H1 (cell line): ENCODE measurements at regions not wholly inside any gene's neighbourhood (a gene's known extent, or its start where the extent isn't known, plus 50 kb on each side); places are given as distances from the start of the nearest gene placed in this dataset.

Experiments used
- CTCF ChIA-PET: fragments of 300-600 bp; sonication (Branson Sonifier 250); formaldehyde crosslinking; loops from one replicate; lab custom pipeline; 2021; ENCODE audit not compliant: partially characterized antibody; lab: Charles Lee
- POLR2A ChIA-PET: fragments of 300-600 bp; sonication (Branson Sonifier 250); formaldehyde crosslinking; loops from one replicate; lab custom pipeline; 2021; ENCODE audit warnings: inconsistent platforms; ENCODE audit not compliant: partially characterized antibody; lab: Charles Lee
- DNase-seq, 2 experiments: peaks; one replicate each; pipeline versions ENCODE4 v3.0.0 to v3.0.0-alpha.2; 2010 to 2022; ENCODE audit warnings: low spot score in 2 of 2, low read depth in 1 of 2, mixed read lengths in 1 of 2
- FAIRE-seq: peaks from 2 replicates; lab custom pipeline; 2011; peaks lifted over from hg19 to GRCh38; lab: Jason Lieb, UNC
- H2AFZ ChIP-seq: 2 replicates; pipeline ENCODE4 v1.8.1; 2012; ENCODE audit warnings: low read length, inconsistent platforms
- H2AK5ac ChIP-seq: 2 replicates; pipeline ENCODE4 v1.6.1; 2013; ENCODE audit warnings: low read depth, low read length
- H2BK120ac ChIP-seq: replicated peaks from 2 replicates; pipeline ENCODE3; 2013; ENCODE audit warnings: low read depth, low read length, inconsistent platforms
- H2BK12ac ChIP-seq: 2 replicates; pipeline ENCODE4 v1.6.1; 2013; ENCODE audit warnings: low read depth, low read length
- H2BK15ac ChIP-seq: 2 replicates; pipeline ENCODE4 v1.6.1; 2013; ENCODE audit warnings: low read length
- H2BK20ac ChIP-seq: 2 replicates; pipeline ENCODE4 v1.6.1; 2013; ENCODE audit warnings: low read length
- H2BK5ac ChIP-seq: 2 replicates; pipeline ENCODE4 v1.6.1; 2013; ENCODE audit warnings: low read depth, low read length
- H3K14ac ChIP-seq: 2 replicates; pipeline ENCODE4 v1.6.1; 2013; ENCODE audit warnings: inconsistent platforms; ENCODE audit not compliant: insufficient read length
- H3K18ac ChIP-seq: 2 replicates; pipeline ENCODE4 v1.6.1; 2013; ENCODE audit warnings: low read length; ENCODE audit errors: extremely low read depth
- H3K23ac ChIP-seq: 2 replicates; pipeline ENCODE4 v1.6.1; 2013; ENCODE audit warnings: inconsistent platforms; ENCODE audit not compliant: insufficient read length
- H3K23me2 ChIP-seq: 2 replicates; pipeline ENCODE4 v1.6.1; 2013; ENCODE audit warnings: low read depth, low read length
- H3K27ac ChIP-seq: 2 replicates; pipeline ENCODE4 v1.6.1; 2011; ENCODE audit warnings: low read depth, low read length, inconsistent platforms
- H3K27me3 ChIP-seq, 4 experiments: replicated peaks in 1 of 4; 1 replicate in 1 of 4; 2 replicates in 3 of 4; pipeline versions ENCODE4 v1.6.1 to v1.8.1; 2011 to 2013; ENCODE audit warnings: low read length in 3 of 4, mild to moderate bottlenecking in 3 of 4, inconsistent platforms in 2 of 4, mixed read lengths in 2 of 4, moderate library complexity in 1 of 4; ENCODE audit not compliant: control insufficient read depth in 3 of 4, insufficient read depth in 3 of 4; ENCODE audit errors: extremely low read depth in 1 of 4
- H3K36me3 ChIP-seq, 4 experiments: 2 replicates each; pipeline versions ENCODE4 v1.6.1 to v1.8.1; 2011 to 2013; ENCODE audit warnings: mild to moderate bottlenecking in 4 of 4, low read length in 3 of 4, moderate library complexity in 2 of 4, control low read depth in 1 of 4, inconsistent platforms in 1 of 4; ENCODE audit not compliant: insufficient read depth in 4 of 4, control insufficient read depth in 2 of 4
- H3K4ac ChIP-seq: replicated peaks from 2 replicates; pipeline ENCODE3; 2013; ENCODE audit warnings: low read length, low read depth, mixed read lengths, inconsistent platforms; ENCODE audit not compliant: insufficient read length
- H3K4me1 ChIP-seq, 4 experiments: replicated peaks in 1 of 4; 1 replicate in 1 of 4; 2 replicates in 3 of 4; pipeline versions ENCODE4 v1.6.1 to v1.8.1; 2011 to 2013; ENCODE audit warnings: low read length in 3 of 4, inconsistent platforms in 2 of 4, mixed read lengths in 1 of 4; ENCODE audit not compliant: insufficient read depth in 4 of 4, control insufficient read depth in 3 of 4
- H3K4me2 ChIP-seq, 2 experiments: 2 replicates each; pipeline versions ENCODE4 v1.6.1 to v1.8.1; 2011 to 2013; ENCODE audit warnings: low read depth in 2 of 2, low read length in 2 of 2, control low read depth in 1 of 2, inconsistent platforms in 1 of 2, mild to moderate bottlenecking in 1 of 2; ENCODE audit not compliant: insufficient read depth in 1 of 2
- H3K4me3 ChIP-seq, 4 experiments: fragments of 200-600, 300-600 bp in 1 of 4; sonication (generic), shearing (Covaris generic), sonication (Bioruptor Twin) in 1 of 4; 2 replicates each; pipeline versions ENCODE4 v1.5.1 to v1.8.1; 2011 to 2016; ENCODE audit warnings: low read length in 4 of 4, low read depth in 3 of 4, control low read depth in 2 of 4, inconsistent platforms in 2 of 4, mild to moderate bottlenecking in 2 of 4, mixed read lengths in 1 of 4, moderate library complexity in 1 of 4; ENCODE audit not compliant: insufficient read depth in 2 of 4; ENCODE audit errors: extremely low read depth in 1 of 4
- H3K56ac ChIP-seq: replicated peaks from 2 replicates; pipeline ENCODE3; 2013; ENCODE audit warnings: low read depth, mild to moderate bottlenecking, mixed read lengths, low read length, inconsistent platforms; ENCODE audit not compliant: insufficient read length
- H3K79me1 ChIP-seq: 2 replicates; pipeline ENCODE4 v1.6.1; 2013; ENCODE audit warnings: low read depth, low read length, control low read depth
- H3K79me2 ChIP-seq, 2 experiments: 2 replicates each; pipeline versions ENCODE4 v1.6.1 to v1.8.1; 2012 to 2013; ENCODE audit warnings: low read length in 2 of 2, mild to moderate bottlenecking in 2 of 2, inconsistent platforms in 1 of 2; ENCODE audit not compliant: insufficient read depth in 2 of 2, control insufficient read depth in 1 of 2
- H3K9ac ChIP-seq, 4 experiments: replicated peaks in 1 of 4; 1 replicate in 1 of 4; 2 replicates in 3 of 4; pipeline versions ENCODE4 v1.6.1 to v1.8.1; 2011 to 2013; ENCODE audit warnings: low read depth in 3 of 4, low read length in 3 of 4, control low read depth in 2 of 4, mild to moderate bottlenecking in 2 of 4, moderate library complexity in 2 of 4, inconsistent platforms in 1 of 4; ENCODE audit errors: extremely low read depth in 1 of 4
- H3K9me3 ChIP-seq, 2 experiments: 2 replicates each; pipeline versions ENCODE4 v1.6.1 to v1.8.1; 2012 to 2013; ENCODE audit warnings: mild to moderate bottlenecking in 2 of 2, moderate library complexity in 2 of 2, control low read depth in 1 of 2, inconsistent platforms in 1 of 2, low read depth in 1 of 2, low read length in 1 of 2, mixed read lengths in 1 of 2; ENCODE audit not compliant: insufficient read depth in 2 of 2
- H4K20me1 ChIP-seq, 2 experiments: replicated peaks in 1 of 2; 2 replicates each; pipeline versions ENCODE3 to v1.8.1; 2011 to 2013; ENCODE audit warnings: inconsistent platforms in 2 of 2, low read length in 2 of 2, mild to moderate bottlenecking in 1 of 2; ENCODE audit not compliant: insufficient read depth in 2 of 2, control insufficient read depth in 1 of 2
- H4K5ac ChIP-seq: 2 replicates; pipeline ENCODE4 v1.6.1; 2013; ENCODE audit warnings: low read length, low read depth, mixed read lengths, inconsistent platforms; ENCODE audit not compliant: insufficient read length
- H4K8ac ChIP-seq: 2 replicates; pipeline ENCODE4 v1.8.0; 2013; ENCODE audit warnings: mild to moderate bottlenecking, moderate library complexity, low read length, inconsistent platforms; ENCODE audit not compliant: insufficient read depth; ENCODE audit errors: extremely low read depth
- H4K91ac ChIP-seq: replicated peaks from 2 replicates; pipeline ENCODE3; 2013; ENCODE audit warnings: low read length, mixed read lengths, inconsistent platforms; ENCODE audit not compliant: insufficient read length
- RNF2 ChIP-seq: fragments of 200-900, 300-1000 bp; sonication (generic); IDR thresholded peaks from 2 replicates; pipeline ENCODE4 v1.7.1; 2016; ENCODE audit warnings: borderline replicate concordance, low read depth, mild to moderate bottlenecking, antibody characterized with exemption, low read length; ENCODE audit not compliant: poor library complexity, severe bottlenecking; ENCODE audit errors: missing control alignments
- SUZ12 ChIP-seq: fragments of 200-600 bp; sonication (generic); IDR thresholded peaks from 2 replicates; pipeline ENCODE4 v1.6.1; 2012; ENCODE audit warnings: mild to moderate bottlenecking, inconsistent platforms, low read length, moderate library complexity, mixed read lengths
- WGBS, 2 experiments: shearing (Covaris generic) in 1 of 2; methylation state at CpG; one replicate each; pipeline versions ENCODE4 v1.1.6 to v1.1.7; 2013 to 2015; ENCODE audit warnings: low lambda C conversion rate in 2 of 2, mixed read lengths in 2 of 2, inconsistent platforms in 1 of 2, low coverage in 1 of 2, missing lambda C conversion rate in 1 of 2; ENCODE audit not compliant: insufficient replicate concordance in 2 of 2, insufficient coverage in 1 of 2, insufficient read length in 1 of 2; ENCODE audit errors: extremely low coverage in 1 of 2, missing lambda C conversion rate in 1 of 2; 5-methylcytosine and 5-hydroxymethylcytosine counted together

GRCh38 chr5:176740131-176740701, 70.1 kb upstream of the UNC5A start:
- POLR2A ChIA-PET, result interaction anchor here (2.5 kb wide), 1 partner anchor 11 kb away, joined by 10 read pairs; no protein-coding TSS in a partner anchor
- H2AFZ ChIP-seq, result no peak overlapping the region

More at GRCh38 chr5:176740131-176740701, 70.1 kb upstream of the UNC5A start:
- Histone ChIP-seq H2BK12ac (0 out of 2 replicates have a peak overlapping the region, but pooled peaks have one; percentile 33), H2BK15ac (peak overlapping the region; percentile 34; the same call in 1 of the 2 replicates), H3K23me2 (peaks cover 6% of the 10 kb centered on the region), H4K91ac (peak overlapping the region; percentile 29), H3K23ac (no peak overlapping the region), H3K14ac (no peak overlapping the region), H2AK5ac (no peak overlapping the region), H3K56ac (no peak overlapping the region), H3K9me3 (no peaks in the 10 kb centered on the region), H3K36me3 (no peaks in the 10 kb centered on the region; a peak in 1 of 8 replicates), H3K79me1 (no peaks in the 10 kb centered on the region), H2BK120ac (no peak overlapping the region), H3K9ac (no peak overlapping the region), H3K18ac (no peak overlapping the region), H2BK5ac (no peak overlapping the region)
- 83% methylated on average over 16 of the region's 16 CpGs; no CpG with 5 or more reads in 1 of the 2 experiments for WGBS, 2 experiments
- CTCF ChIA-PET, result interaction anchor here (0.6 to 9.4 kb wide), 13 partner anchors 11 to 81 kb away, joined by 3 to 56 read pairs (median 4); no protein-coding TSS in a partner anchor
- no peak for TF ChIP-seq RNF2
- no peak for TF ChIP-seq SUZ12
- TF ChIP-seq, all 59 proteins: peak for 0
- no peak overlapping the region for H3K27ac ChIP-seq
- no peak for FAIRE-seq
- H3K4me1 ChIP-seq, result peaks cover 7 to 38% (median 25%) of the 10 kb centered on the region in 4 experiments
- H2BK20ac ChIP-seq, result peak overlapping the region; percentile 75
- H4K20me1 ChIP-seq, result no peaks in the 10 kb centered on the region
- H3K27me3 ChIP-seq, result peaks cover 0 to 25% (median 12%) of the 10 kb centered on the region in 4 experiments; a peak in 6 of 7 replicates
- no peak overlapping the region for H3K4me2 ChIP-seq
- no peak overlapping the region for H3K4ac ChIP-seq
- no peak overlapping the region for H3K4me3 ChIP-seq
- no peaks in the 10 kb centered on the region for H3K79me2 ChIP-seq
- no peak overlapping the region for H4K5ac ChIP-seq
- no peak overlapping the region for H4K8ac ChIP-seq
- no peak for DNase-seq
